ENCODE measurements at regions not wholly inside any gene's neighbourhood (a gene's known extent, or its start where the extent isn't known, plus 50 kb on each side); places are given as distances from the start of the nearest gene placed in this dataset.

DNA sequence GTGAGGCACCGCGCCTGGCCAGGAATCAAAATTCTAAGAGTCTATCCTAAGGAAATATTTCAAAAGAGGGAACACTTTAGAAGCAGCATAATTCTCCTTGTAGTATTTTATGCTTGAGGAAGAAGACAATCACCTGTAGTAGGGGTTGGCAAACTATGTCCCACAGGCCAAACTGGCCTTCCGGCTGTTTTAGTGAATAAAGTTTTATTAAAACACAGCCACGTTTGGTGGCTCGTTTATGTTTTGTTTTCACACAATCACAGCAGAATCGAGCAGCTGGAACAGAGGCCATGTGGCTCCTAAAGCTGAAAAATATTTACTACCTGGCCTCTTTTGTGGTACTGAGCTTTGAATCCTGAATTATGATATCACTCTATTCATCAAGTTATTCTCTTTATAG lies 131.7 kb upstream of the TNS3 start:
- TF ChIP-seq RXRA (CRISPR knock-in tag; IDR thresholded peaks at IDR 0.05) = no peak
- TF ChIP-seq EP300 (IDR thresholded peaks at IDR 0.05; ENCODE audit: low read depth in 2 of 2, low read length in 2 of 2) = no peak
- TF ChIP-seq EP300 (CRISPR knock-in tag; IDR thresholded peaks at IDR 0.05; ENCODE audit: borderline replicate concordance) = no peak
- TF ChIP-seq, protein P1, sequence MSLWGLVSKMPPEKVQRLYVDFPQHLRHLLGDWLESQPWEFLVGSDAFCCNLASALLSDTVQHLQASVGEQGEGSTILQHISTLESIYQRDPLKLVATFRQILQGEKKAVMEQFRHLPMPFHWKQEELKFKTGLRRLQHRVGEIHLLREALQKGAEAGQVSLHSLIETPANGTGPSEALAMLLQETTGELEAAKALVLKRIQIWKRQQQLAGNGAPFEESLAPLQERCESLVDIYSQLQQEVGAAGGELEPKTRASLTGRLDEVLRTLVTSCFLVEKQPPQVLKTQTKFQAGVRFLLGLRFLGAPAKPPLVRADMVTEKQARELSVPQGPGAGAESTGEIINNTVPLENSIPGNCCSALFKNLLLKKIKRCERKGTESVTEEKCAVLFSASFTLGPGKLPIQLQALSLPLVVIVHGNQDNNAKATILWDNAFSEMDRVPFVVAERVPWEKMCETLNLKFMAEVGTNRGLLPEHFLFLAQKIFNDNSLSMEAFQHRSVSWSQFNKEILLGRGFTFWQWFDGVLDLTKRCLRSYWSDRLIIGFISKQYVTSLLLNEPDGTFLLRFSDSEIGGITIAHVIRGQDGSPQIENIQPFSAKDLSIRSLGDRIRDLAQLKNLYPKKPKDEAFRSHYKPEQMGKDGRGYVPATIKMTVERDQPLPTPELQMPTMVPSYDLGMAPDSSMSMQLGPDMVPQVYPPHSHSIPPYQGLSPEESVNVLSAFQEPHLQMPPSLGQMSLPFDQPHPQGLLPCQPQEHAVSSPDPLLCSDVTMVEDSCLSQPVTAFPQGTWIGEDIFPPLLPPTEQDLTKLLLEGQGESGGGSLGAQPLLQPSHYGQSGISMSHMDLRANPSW (CRISPR knock-in tag; IDR thresholded peaks at IDR 0.05; ENCODE audit: borderline replicate concordance) = no peak
- no peak for TF ChIP-seq MYC (CRISPR knock-in tag; IDR thresholded peaks at IDR 0.05; ENCODE audit: borderline replicate concordance)
- TF ChIP-seq ZNF317 (CRISPR knock-in tag; IDR thresholded peaks at IDR 0.05) = no peak
- TF ChIP-seq, protein P2, sequence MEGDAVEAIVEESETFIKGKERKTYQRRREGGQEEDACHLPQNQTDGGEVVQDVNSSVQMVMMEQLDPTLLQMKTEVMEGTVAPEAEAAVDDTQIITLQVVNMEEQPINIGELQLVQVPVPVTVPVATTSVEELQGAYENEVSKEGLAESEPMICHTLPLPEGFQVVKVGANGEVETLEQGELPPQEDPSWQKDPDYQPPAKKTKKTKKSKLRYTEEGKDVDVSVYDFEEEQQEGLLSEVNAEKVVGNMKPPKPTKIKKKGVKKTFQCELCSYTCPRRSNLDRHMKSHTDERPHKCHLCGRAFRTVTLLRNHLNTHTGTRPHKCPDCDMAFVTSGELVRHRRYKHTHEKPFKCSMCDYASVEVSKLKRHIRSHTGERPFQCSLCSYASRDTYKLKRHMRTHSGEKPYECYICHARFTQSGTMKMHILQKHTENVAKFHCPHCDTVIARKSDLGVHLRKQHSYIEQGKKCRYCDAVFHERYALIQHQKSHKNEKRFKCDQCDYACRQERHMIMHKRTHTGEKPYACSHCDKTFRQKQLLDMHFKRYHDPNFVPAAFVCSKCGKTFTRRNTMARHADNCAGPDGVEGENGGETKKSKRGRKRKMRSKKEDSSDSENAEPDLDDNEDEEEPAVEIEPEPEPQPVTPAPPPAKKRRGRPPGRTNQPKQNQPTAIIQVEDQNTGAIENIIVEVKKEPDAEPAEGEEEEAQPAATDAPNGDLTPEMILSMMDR (CRISPR knock-in tag; IDR thresholded peaks at IDR 0.05) = no peak
- TF ChIP-seq POLR2A (IDR thresholded peaks at IDR 0.05; ENCODE audit: insufficient read depth in 1 of 2, low read depth in 2 of 2, low read length in 2 of 2) = no peak
- TF ChIP-seq, protein P3, sequence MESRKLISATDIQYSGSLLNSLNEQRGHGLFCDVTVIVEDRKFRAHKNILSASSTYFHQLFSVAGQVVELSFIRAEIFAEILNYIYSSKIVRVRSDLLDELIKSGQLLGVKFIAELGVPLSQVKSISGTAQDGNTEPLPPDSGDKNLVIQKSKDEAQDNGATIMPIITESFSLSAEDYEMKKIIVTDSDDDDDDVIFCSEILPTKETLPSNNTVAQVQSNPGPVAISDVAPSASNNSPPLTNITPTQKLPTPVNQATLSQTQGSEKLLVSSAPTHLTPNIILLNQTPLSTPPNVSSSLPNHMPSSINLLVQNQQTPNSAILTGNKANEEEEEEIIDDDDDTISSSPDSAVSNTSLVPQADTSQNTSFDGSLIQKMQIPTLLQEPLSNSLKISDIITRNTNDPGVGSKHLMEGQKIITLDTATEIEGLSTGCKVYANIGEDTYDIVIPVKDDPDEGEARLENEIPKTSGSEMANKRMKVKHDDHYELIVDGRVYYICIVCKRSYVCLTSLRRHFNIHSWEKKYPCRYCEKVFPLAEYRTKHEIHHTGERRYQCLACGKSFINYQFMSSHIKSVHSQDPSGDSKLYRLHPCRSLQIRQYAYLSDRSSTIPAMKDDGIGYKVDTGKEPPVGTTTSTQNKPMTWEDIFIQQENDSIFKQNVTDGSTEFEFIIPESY (CRISPR knock-in tag; IDR thresholded peaks at IDR 0.05) = no peak
- TF ChIP-seq TAF15 (IDR thresholded peaks at IDR 0.05; ENCODE audit: low read depth, low read length, poor library complexity, severe bottlenecking) = no peak

Measured in HepG2 (cell line).